Activated T-cell treated with anti-CD3 and anti-CD28 coated beads for 1 hour (primary cell): ENCODE measurements at regions not wholly inside any gene's neighbourhood (a gene's known extent, or its start where the extent isn't known, plus 50 kb on each side); places are given as distances from the start of the nearest gene placed in this dataset.
"Not testable (repeated sequence)": the region's sequence is repeated elsewhere in the genome, so short reads cannot be mapped to it uniquely, and the experiment has no call there.

Source experiments
- DNase-seq: peaks from one replicate; pipeline ENCODE4 v3.0.0-alpha.2; 2020; ENCODE audit warnings: low read depth

DNA sequence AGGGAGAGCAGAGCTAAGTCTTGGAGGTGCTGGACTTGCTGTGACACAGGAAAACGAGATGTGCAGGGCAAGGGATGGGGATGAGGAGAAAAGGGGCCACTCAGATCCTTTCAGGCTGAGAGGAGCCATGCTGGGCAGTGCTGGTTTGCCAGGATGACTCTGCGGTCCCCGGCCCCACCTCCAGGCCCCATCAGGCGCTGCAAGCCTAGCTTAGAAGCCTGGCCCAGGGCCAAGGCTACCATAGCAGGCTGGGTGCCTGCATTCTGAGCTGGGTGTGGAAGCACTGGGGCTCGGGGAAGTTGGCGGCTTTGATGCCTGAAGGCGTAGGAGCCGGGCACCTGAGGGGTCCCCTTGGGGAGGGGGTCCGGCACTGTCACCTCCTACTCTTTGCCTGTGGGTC, 341.2 kb upstream of the USP9Y start:
- no peak for DNase-seq

DNA sequence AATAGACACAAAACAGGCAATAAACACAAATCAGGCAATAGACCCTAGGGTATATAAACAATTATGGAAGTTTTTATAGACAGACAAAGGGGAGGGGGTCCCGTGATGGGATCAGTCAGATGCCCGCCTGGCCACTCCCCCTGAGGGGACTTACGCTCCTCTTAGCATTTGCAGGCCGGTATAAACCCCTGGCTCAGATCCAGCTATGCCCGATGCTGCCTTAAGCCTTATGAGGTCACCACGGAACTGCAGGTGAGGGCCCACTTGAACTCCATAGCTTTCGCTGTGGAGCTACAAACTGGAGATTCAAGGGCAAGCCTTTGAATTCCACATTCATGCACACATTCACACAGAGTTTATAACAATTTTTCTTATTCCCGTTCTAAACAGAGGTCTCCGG, 340.5 kb upstream of the USP9Y start:
- DNase-seq: no peak

DNA sequence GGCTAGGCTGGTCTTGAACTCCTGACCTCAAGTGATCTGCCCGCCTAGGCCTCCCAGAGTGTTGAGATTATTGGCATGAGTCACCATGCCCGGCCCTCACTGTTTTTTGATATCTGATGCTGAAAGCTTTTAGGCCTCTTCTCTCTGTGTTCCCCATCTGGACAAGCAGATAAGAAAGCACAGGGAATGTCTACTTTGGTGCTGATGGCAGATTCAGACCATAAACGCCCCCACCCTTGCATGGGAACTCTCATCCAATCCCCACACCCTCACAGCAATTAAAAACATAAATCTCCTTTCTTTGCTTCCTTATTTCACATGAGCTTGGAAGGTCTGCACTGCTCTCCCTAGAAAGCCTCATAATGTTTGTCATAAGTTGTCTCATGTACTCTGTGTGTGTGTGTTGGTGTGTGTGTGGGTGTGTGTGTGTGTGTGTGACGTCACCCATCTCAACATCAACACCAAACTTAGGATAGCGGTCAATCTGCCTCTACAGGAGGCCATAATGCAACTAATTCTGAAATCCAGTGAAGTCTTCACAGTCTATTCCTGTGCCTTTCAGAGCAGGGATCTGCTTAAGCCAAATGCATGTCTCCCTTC, 335.6 kb upstream of the USP9Y start:
- DNase-seq: no peak

DNA sequence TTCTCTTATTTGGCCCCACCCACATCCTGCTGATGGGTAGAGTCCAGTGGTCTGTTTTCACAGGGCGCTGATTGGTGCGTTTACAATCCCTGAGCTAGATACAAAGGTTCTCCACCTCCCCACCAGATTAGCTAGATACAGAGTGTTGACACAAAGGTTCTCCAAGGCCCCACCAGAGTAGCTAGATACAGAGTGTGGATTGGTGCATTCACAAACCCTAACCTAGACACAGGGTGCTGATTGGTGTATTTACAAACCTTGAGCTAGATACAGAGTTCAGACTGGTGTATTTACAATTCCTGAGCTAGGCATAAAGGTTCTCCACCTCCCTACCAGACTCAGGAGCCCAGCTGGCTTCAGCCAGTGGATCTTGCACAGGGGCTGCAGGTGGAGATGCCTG, 326.4 kb upstream of the USP9Y start:
- DNase-seq: not testable (repeated sequence)

DNA sequence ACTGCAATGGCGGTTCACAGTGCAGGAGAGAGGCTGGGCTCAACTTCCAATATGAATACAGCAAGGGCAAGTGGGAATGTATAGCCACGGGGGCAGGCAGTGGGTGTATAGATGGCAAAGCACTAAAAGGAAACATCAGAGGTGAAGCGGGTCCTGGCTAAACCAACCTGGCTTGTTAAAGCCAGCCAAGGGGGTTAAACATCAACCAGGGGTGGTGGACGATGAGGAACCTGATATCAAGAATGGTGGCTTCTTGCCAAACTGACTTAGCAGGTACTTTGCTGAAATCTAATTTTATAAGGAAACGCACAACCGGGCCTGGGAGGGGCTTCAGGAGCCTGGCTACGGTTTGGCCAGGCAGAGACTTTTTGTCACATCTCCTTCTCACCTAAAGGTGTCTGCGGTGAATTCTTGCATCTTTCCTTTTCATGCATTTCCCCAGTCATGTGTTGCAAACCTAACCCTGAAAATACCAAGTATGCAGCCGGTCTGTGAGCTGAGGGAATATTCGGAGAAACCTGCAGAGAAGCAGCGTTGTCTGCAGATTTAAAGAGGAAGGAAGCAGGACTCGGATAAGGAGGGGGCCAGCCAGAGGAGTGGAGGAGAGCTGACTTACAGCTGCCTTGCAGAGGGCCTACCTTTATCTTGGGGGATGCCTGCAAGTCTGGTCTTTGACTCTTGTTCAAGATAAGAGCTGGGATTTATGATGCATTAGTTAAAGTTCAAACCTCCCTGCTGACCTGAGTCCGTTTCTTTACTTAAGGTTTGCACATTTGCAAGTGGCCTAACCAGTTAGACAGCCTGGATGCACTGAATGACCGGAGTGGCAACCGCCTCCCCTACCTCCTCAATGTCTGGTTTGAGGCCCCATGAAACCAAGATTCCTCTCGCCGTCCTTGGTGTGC, 309.1 kb upstream of the USP9Y start:
- DNase-seq: not testable (repeated sequence)

DNA sequence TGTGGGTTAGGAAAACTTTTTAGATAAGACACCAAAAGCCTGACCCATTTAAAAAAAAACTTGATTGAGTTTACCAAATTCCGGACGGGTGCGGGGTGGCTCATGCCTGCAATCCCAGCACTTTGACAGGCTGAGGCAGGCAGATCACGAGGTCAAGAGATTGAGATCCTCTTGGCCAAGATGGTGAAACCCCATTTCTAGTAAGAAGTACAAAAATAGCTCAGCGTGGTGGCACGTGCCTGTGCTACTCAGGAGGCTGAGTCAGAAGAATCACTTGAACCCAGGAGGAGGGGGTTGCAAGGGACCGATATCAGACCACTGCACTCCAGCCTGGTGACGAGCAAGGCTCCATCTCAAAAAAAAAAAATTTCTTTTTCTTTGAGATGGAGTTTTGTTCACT, 307.8 kb upstream of the USP9Y start:
- no peak for DNase-seq

DNA sequence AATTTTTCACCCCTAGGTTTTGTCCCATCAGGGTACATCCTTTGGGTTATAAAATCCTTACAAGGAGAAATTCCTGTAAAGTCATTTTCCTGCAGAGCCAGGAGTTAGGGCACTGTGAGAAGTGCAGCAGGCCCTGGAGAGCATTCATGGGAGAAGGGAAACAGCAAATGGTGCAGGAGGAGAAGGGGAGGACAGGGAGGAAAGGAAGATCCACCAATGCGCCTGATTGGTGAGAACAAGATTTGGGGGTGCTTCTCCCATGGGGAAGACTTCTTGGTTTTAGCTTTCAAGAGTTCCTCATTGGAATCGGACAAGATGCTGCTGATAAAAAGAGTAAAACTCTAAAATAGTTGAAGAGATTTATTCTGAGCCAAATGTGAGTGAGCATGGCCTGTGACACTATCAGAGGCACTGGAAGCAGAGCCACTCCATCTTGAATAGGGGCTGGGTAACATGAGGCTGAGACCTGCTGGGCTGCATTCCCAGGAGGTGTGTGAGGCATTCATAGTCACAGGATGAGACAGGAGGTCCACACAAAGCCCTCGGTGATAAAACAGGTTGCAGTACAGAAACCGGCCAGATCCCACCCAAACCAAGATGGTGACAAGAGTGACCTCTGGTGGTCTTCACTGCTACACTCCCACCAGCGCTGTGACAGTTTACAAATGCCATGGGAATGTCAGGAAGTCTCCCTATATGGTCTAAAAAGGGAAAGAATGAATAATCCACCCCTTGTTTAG, 305.5 kb upstream of the USP9Y start:
- DNase-seq: not testable (repeated sequence)

DNA sequence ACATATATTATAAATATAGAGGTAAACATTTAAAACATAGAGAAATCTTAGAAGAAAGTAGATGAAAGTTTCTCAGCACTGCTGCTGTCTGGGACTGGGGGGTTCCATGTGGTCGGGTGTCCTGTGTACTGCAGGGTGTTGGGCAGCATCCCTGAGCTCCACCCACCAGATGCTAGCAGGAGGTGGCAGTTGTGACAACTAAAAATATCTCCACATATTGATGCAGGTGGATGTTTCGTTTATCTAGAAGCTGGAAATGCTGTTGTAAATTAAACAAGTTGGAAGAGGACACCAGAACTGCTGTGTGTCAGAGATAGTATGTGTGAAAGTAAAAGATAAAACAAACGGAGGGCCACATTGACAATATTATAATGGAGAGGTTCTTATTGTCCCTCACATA, 297.1 kb upstream of the USP9Y start:
- no peak for DNase-seq

DNA sequence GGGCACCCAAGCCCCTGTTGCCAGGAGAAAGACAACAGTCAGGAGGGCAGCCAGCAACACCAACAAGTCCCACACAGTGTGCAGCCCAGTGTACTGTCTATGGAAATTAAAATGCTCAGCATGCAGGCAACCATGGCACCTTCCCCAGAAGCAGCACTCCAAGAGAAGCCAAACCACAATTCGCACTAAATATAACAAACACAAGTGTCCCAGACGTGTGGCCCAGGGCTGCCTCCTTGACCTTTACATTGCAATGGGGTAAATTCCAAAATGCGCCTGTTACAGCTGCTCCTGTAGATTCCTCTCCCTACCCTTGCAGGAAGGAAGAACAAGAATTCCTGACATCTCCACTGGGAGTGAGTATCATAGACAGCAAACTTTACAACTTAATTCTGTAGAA, 292.8 kb upstream of the USP9Y start:
- no peak for DNase-seq

DNA sequence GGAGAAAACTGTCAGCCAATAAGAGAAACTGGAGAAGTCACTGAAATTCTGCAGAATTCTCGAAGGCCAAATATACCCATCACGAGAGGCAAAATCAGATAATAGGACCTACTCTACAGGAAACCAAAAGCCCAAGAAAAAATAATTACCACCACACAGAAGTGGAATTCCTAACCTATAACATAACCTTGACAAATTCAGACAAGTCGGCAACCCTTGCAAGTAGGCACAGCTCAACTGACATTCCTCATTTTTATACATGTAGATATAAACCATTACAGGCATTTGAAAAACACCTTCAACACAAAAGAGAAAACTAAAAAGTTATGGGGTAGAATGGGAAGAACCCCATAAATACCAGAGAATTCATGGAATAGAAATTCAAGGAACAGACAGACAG, 290.3 kb upstream of the USP9Y start:
- DNase-seq: no peak

DNA sequence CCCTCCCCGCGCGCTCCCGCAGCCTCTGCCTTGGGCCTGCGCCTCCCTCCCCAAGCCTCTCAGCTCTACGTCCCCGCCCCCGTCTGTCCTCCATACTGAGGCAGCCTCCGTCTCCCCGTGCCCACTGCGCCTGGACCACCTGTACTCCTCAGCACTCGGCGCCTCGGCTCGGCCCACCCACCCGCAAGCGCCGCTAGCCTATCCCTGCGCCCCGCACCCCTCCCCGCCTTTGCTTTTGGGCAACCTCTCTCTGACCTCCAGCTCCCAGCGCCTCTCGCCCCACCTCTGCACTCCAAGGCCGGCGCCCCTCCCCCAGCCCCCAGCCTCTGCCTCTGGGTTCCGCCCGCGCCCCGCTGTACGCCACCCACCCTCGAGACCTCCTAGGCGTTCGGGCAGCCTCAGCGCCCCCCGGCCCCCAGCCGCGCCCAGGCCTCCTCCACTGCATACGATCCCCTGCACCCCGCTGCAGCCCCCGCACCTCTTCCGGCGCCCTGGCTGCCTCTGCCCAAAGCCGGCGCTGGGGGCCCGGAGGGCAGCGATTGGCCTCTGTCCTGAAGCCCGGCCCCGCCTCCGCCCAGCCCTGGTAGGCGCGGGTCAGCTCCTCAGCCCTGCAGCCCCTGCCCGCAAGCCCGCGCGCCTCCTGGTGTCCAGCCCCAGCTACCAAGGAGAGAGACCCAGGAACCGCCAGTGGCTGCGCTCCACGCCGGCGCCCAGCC, 279.8 kb upstream of the USP9Y start:
- no peak for DNase-seq

DNA sequence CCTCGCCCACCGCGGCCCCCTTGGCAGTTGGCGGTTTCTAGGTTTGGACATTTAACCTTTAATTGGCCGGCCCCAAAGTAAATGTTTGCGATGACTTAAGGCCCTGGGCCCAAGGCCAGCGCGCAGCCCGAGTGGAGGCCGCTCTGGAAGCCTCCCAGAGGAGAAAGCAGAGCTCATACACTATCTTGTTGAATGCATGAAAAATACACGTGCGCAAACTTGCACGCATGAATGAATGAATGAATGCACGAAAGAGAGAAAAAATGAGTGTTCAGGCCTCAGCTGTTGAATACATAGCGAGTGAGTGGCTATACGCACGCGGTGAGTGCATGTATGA, 279.3 kb upstream of the USP9Y start:
- no peak for DNase-seq

DNA sequence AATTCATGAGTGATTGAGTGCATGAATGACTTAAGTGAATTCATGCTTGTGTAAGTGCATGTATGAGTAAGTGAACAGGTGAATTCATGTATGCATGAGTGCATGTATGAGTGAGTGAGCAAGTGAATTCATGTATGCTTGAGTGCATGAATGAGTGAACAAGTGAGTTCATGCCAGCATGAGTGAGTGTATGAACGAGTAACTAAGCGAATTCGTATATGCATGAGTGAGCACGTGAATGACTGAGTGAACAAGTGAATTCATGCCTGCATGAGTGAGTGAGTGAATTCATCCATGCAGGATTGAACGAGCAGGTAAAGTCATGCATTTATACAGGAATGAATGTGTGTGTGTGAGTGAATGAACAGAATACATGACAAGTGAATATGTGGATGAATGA, 278.5 kb upstream of the USP9Y start:
- no peak for DNase-seq

DNA sequence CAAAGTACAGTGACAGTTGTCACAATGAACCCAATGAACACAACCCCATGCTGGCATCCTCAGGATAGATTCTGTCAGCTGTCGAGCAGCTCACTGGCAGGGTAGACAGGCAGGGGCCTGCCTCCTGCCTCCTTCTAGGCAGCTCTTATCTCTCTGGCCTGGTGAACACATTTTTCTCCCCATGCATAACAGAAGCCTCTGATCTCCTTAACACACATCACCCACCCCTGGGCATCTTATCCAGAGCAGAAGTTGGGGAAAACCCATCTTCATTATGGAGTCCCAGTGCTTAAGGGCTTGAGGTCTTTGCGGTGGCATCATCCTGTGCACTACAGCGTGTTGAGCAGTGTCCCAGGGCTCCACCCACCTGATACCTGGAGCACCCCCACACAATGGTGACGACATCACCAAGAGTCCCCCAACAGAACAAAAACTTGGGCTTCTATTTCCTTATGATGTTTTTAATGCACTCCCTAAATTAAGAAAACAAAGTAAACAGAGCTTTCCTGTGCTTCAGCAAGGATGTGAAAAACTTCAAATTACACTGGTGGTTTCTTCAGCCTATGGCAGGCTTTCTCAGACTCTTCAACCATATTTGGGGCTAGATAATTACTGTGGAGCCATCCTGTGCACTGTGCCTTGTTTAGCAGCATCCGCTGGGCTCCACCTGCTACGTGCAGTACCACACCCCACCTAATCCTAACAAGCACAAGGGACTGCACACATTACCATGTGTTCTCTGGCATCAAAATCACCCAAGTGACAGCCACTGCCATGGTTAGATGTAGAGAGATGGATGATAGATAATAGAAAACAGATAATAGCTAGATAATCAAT, 277.4 kb upstream of the USP9Y start:
- DNase-seq: no peak

DNA sequence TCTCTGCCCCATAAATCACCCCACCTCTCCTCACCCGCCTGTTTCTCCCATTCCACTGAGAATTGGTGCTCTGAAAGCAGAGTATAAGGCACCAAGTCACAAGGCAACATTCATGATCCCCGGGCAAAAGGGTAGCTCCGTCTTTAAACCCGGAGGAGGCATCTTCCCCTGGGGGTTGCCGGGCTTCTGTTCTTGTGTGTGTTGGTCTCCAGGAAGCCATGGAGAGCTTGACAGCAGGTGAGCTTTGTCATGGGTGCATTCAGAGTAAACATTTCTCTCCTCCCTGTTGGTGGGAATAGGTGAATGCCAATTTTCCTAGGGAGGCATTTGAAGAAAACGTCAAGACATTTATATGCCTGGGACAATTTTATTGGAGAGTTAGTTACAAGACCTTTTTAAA, 275.5 kb upstream of the USP9Y start:
- DNase-seq: no peak

DNA sequence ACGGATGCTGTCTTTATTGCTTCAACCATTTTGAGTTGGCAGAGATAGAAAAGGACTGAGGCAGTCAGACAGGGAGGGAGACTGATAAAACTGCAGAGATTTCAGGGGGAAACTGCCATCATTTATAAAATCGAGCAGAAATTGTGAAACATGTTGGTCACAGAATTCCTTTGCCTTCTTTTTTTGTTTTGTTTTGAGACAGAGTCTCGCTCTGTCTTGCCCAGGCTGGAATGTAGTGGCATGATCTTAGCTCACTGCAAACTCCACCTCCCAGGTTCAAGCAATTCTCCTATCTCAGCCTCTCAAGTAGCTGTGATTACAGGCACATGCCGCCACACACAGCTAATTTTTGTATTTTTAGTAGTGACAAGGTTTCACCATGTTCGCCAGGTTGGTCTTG, 273.7 kb upstream of the USP9Y start:
- no peak for DNase-seq

DNA sequence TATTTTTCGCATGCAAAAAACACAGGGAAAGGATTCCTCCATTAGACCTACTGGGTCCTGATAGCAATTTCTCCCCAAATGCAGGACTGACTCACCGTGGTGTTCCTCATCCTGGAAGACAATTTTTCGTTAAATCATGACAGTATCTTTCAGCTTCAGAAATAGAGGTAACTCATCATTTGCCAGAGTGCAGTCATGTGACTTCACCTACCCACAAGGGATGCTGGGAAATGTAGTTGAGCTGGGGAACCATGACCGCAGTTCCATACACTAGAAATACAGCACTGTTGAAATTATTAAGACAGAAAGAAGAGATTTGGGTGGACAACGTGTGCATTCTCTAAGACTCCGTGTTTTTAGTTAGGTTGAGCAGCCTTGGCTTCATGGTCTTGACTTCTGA, 269.5 kb upstream of the USP9Y start:
- no peak for DNase-seq

DNA sequence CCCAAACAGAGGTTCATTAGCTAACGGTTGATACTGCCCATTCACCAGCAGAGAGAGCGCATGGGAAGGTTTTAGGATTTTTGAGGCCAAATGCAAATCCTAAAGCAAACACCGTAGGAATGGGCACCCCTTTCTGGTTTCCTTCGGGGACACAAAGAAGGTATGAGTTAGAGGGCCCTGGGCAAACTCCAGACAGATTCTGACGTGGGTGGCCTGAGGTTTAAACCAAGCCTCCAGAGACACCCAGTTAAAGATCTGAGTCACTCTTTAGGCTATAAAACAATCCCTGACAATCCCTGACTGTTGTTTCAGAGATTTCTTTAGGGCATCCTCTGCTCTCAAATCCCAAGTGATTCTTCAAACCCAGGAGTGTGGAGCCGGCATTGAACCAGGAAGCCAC, 262.2 kb upstream of the USP9Y start:
- not testable (repeated sequence) for DNase-seq

DNA sequence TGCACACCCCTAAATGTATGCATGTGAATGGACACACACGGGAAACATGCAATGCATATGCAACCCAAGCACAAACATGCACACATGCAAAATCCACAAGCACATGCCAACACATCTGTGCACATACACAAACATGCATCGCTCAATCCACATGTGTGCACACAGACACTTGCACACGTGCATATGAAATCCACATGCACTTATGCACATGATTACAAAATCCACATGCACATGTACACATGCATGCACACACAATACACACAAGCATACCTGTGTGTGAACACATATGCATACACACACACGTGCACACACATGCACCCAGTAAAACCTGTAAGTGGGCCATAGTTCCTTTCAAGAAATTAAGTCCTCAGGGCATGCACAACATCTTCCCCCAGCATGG, 256.8 kb upstream of the USP9Y start:
- no peak for DNase-seq

DNA sequence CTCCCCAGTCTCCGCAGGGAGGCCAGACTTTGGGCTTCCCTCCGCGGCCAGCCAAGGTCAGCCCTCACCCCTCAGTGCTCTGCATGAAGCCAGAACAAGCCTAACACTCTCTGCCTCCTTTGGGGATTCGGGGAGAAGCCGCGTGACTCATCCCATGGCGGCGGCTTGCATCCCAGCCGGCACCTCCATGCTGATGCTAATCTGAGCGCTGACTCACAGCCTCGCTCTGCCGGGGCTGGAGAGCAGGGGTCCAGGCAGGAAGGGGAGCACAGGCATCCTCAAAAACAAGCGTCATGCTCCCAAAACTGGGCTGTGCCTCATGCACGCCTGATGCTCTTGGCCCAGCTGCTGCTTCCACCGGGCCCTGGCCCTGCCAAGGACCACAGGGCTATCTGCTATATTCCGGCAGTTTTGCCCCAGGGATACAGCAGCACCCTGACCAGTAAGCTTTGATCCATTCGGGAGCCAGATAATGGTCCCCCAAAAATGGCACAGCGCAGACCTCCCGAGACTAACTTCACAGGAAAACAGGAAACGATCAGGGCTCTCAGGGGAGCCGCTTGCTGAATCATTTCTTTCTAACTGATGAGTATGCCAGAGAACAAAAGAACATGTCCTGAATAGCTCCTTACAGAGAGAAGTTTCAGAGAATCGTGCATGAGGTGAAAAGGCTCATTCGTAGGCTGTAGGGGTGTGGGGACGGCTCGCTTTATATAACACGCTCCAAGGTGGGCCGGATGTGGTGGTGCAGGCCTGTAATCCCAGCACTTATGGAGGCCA, 254.4 kb upstream of the USP9Y start:
- not testable (repeated sequence) for DNase-seq

DNA sequence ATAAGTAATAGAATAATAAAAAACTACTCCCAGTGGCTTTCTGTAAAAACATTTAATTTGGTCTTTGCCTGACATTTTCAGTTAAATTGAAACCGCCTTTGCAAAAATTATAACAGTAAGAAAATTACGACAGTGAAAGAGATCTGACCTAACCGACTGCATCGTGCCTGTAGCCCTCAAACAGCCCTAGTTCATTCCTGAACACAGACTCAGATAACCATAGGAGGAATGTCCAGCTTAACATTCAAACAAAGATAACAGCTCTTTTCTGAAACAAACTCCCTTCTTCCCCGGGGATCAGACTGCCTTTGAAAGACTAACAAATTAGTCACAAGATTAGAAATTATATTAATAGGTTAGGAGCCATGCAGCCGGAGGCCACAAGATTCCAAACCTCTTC, 252.5 kb upstream of the USP9Y start:
- DNase-seq: not testable (repeated sequence)
